Kidney (tissue), 13 donors: ENCODE measurements at regions not wholly inside any gene's neighbourhood (a gene's known extent, or its start where the extent isn't known, plus 50 kb on each side); places are given as distances from the start of the nearest gene placed in this dataset.

ENCODE experiments used
- DNase-seq, 5 donors: peaks; one replicate each; pipeline ENCODE4 v3.0.0-alpha.2; 2013 to 2020
- FAIRE-seq: peaks from 2 replicates; lab custom pipeline; 2012; peaks lifted over from hg19 to GRCh38; lab: Jason Lieb, UNC
- H3K27ac ChIP-seq, 2 donors: one replicate each; pipeline ENCODE4 v1.7.0; 2013; ENCODE audit warnings: low read depth in 2 of 2, low read length in 2 of 2, inconsistent platforms in 1 of 2
- H3K27me3 ChIP-seq: one replicate; pipeline ENCODE4 v1.7.1; 2013; ENCODE audit warnings: low read length, inconsistent platforms; ENCODE audit not compliant: control insufficient read depth, insufficient read depth
- H3K36me3 ChIP-seq, 3 donors: one replicate each; pipeline versions ENCODE4 v1.7.0 to v1.7.1; 2013; ENCODE audit warnings: low read length in 3 of 3, control low read depth in 1 of 3, inconsistent platforms in 1 of 3; ENCODE audit not compliant: insufficient read depth in 3 of 3, control insufficient read depth in 2 of 3
- H3K4me1 ChIP-seq, 3 donors: one replicate each; pipeline versions ENCODE4 v1.7.0 to v1.7.1; 2013; ENCODE audit warnings: low read length in 3 of 3, inconsistent platforms in 1 of 3, low read depth in 1 of 3; ENCODE audit not compliant: control insufficient read depth in 2 of 3, insufficient read depth in 2 of 3
- H3K4me3 ChIP-seq, 3 donors: one replicate each; pipeline versions ENCODE4 v1.7.0 to v1.8.1; 2013; ENCODE audit warnings: low read length in 3 of 3, control low read depth in 1 of 3, inconsistent platforms in 1 of 3
- H3K9ac ChIP-seq, 3 donors: one replicate each; pipeline versions ENCODE4 v1.7.0 to v1.7.1; 2013; ENCODE audit warnings: low read length in 3 of 3, control low read depth in 1 of 3, inconsistent platforms in 1 of 3
- H3K9me3 ChIP-seq, 3 donors: one replicate each; pipeline versions ENCODE4 v1.7.0 to v1.7.1; 2013; ENCODE audit warnings: low read length in 3 of 3, control low read depth in 1 of 3, inconsistent platforms in 1 of 3; ENCODE audit not compliant: control insufficient read depth in 2 of 3, insufficient read depth in 1 of 3
- CTCF ChIP-seq: IDR thresholded peaks from 3 replicates; pipeline ENCODE4 v1.5.1; 2012; ENCODE audit warnings: mild to moderate bottlenecking, moderate library complexity, borderline replicate concordance; ENCODE audit not compliant: insufficient read depth; ENCODE audit errors: extremely low read depth
- intact Hi-C: fragments of 100-400 bp; cut with DNase I; formaldehyde crosslinking; loops from one replicate; pipeline ENCODE4 v1.11.1; 2022
- donor health status: control.
- donor health status: control.
- donor health status: control.
- donor health status: control.
- donor health status: control.
- donor health status: DM: yes; HTN: yes; CAD: no.
- donor health status: Normal renal cell carcinoma (clear cell type).

GRCh38 chr10:78768041-78768835 is 300.5 kb upstream of the ZMIZ1 start:
- Histone ChIP-seq H3K27ac (no peak overlapping the region), H3K4me1 (peaks cover 0 to 2% (median 0%) of the 10 kb centered on the region in 3 donors), H3K27me3 (no peaks in the 10 kb centered on the region), H3K9ac (no peak overlapping the region), H3K4me3 (no peak overlapping the region), H3K36me3 (no peaks in the 10 kb centered on the region), H3K9me3 (no peaks in the 10 kb centered on the region)
- DNase-seq (peak in 1 of 5 donors; percentile 54), FAIRE-seq (no peak)
- intact Hi-C loops: no loop called here
- no peak for TF ChIP-seq CTCF

GRCh38 chr10:78768876-78769275 is 299.9 kb upstream of the ZMIZ1 start:
- H3K27me3 ChIP-seq: no peaks in the 10 kb centered on the region
- peak in 1 of 5 donors; percentile 41 for DNase-seq
- FAIRE-seq: no peak
- H3K4me1 ChIP-seq: peaks cover 0 to 2% (median 0%) of the 10 kb centered on the region in 3 donors
- no peak overlapping the region for H3K4me3 ChIP-seq
- no peak overlapping the region for H3K27ac ChIP-seq
- no peaks in the 10 kb centered on the region for H3K9me3 ChIP-seq
- no peaks in the 10 kb centered on the region for H3K36me3 ChIP-seq
- no peak for TF ChIP-seq CTCF
- no peak overlapping the region for H3K9ac ChIP-seq
- intact Hi-C loops: no loop called here

GRCh38 chr10:78769526-78769925 is 299.2 kb upstream of the ZMIZ1 start:
- Histone ChIP-seq H3K36me3 (no peaks in the 10 kb centered on the region), H3K27ac (no peak overlapping the region), H3K9me3 (no peaks in the 10 kb centered on the region), H3K9ac (no peak overlapping the region), H3K4me3 (no peak overlapping the region), H3K27me3 (no peaks in the 10 kb centered on the region), H3K4me1 (no peaks in the 10 kb centered on the region)
- TF ChIP-seq CTCF: no peak
- DNase-seq: peak in 1 of 5 donors; percentile 28
- FAIRE-seq: no peak
- intact Hi-C loops: no loop called here
